Astrocyte of the spinal cord (primary cell): ENCODE measurements at regions not wholly inside any gene's neighbourhood (a gene's known extent, or its start where the extent isn't known, plus 50 kb on each side); places are given as distances from the start of the nearest gene placed in this dataset.
A peak's percentile ranks its signal among the peaks of the same experiment; 100 is the strongest.

Source experiments
- DNase-seq: peaks from one replicate; pipeline ENCODE4 v3.0.0; 2011; ENCODE audit warnings: low read depth, low spot score
- H3K4me3 ChIP-seq: 2 replicates; pipeline ENCODE4 v1.5.1; 2011; ENCODE audit warnings: low read depth, mild to moderate bottlenecking, low read length, moderate library complexity
- CTCF ChIP-seq: IDR thresholded peaks from 2 replicates; pipeline ENCODE4 v1.5.1; 2012; ENCODE audit warnings: low read depth, mild to moderate bottlenecking, low read length, inconsistent platforms
- in situ Hi-C: cut with HindIII; loops from 2 replicates; pipeline ENCODE4 v1.10.0; 2017; ENCODE audit warnings: low sequenced_read_pairs

DNA sequence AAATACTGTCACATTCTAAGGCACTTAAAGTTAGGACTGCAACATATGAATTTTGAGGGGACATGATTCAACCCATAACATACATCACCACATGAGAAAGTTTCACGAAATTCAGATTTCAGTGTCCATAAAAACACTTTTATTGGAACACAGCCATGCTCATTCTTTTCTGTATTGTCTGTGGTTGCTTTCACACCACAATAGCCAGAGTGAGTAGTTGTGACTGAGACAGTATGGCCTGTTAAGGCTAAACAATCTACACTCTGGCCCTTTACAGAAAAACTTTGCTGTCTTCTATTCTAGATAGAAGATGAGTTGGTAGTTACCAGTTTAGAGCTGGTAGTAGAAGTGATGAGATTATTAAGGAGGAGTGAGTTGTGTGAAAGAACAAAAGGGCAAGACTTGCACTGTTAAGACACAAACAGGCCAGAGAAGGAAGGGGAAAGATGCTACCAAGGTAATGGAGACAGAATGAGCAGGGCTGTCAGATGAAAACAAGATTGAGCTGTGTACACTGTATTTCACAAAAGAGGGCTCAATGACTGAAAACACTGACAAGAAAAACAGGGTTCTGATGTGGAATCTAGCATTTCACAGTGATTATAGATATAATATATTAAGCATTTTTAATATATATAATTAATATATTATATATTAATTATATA lies 108.6 kb downstream of the PPP1R3A start:
- DNase-seq, result peak; percentile 56
- in situ Hi-C loops, result no loop called here
- no peak for TF ChIP-seq CTCF
- H3K4me3 ChIP-seq, result no peak overlapping the region

- H3K4me3 ChIP-seq, result no peak overlapping the region
- DNase-seq, result peak; percentile 74
- in situ Hi-C loops, result no loop called here
- no peak for TF ChIP-seq CTCF
Observed at GRCh38 chr7:113809581-113809980, 109.2 kb downstream of the PPP1R3A start.

- DNase-seq, result peak; percentile 70
- in situ Hi-C loops, result no loop called here
- no peak overlapping the region for H3K4me3 ChIP-seq
- TF ChIP-seq CTCF, result no peak
Observed at GRCh38 chr7:113806633-113807327, 112.0 kb downstream of the PPP1R3A start.

- in situ Hi-C loops, result no loop called here
- DNase-seq, result peak; percentile 36
- H3K4me3 ChIP-seq, result no peak overlapping the region
- TF ChIP-seq CTCF, result no peak
Observed at GRCh38 chr7:113805976-113806375, 112.8 kb downstream of the PPP1R3A start.

GRCh38 chr7:113804475-113805095 lies 114.2 kb downstream of the PPP1R3A start:
- in situ Hi-C loops, result no loop called here
- H3K4me3 ChIP-seq, result no peak overlapping the region
- DNase-seq, result no peak
- no peak for TF ChIP-seq CTCF

GRCh38 chr7:113801751-113802150 lies 117.1 kb downstream of the PPP1R3A start:
- H3K4me3 ChIP-seq, result no peak overlapping the region
- in situ Hi-C loops, result no loop called here
- DNase-seq, result no peak
- no peak for TF ChIP-seq CTCF
